ENCODE measurements at regions not wholly inside any gene's neighbourhood (a gene's known extent, or its start where the extent isn't known, plus 50 kb on each side); places are given as distances from the start of the nearest gene placed in this dataset.

DNA sequence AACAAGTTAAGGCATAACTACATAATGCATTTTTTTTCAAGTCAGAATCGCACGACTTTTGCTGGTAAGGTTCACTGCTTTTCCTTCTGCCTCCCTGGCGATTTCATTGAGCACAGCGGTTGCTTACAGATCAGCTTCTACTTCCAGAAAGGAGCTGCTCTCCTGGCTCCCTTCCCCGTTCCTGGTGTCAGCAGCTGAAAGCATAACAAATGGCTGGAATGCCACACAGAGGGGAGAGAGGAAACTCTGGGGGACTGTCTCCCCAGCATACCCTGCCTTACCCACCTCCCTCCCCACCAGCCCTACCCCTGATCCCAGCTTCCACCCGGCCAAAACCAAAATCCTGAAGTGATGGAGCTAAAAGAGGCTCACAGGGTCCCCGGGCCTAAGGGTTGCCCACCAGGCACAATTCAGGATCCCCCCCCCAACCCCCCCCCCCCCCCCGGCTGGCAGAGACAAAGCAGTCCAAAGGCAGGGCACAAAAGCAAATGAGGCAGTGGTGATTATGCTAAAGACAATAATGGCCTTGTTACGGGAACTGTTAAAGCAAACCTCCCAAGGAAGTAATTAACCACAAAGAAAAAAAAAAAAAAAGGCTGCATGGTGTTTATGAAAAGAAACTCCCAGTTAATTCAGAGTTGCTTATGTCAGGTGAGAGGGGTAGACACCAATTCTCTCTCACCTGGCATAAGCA, 126.1 kb upstream of the WWC1 start:
- ATAC-seq (no peak), DNase-seq (no peak)
- Mint-ChIP-seq H3K36me3 (ENCODE audit: low read depth) (no peaks in the 10 kb centered on the region), H3K4me3 (no peak overlapping the region), H3K27ac (no peak overlapping the region), H3K27me3 (peaks cover 2% of the 10 kb centered on the region), H3K4me1 (ENCODE audit: low read depth) (no peaks in the 10 kb centered on the region), H3K9me3 (no peaks in the 10 kb centered on the region)
- CTCF ChIA-PET: no interaction called here
- POLR2A ChIA-PET: no interaction called here
- no peak for TF ChIP-seq CTCF (IDR thresholded peaks at IDR 0.05)
- intact Hi-C loops (cut with micrococcal nuclease): no loop called here

- no peaks in the 10 kb centered on the region for H3K9me3 Mint-ChIP-seq
- intact Hi-C loops (cut with micrococcal nuclease): no loop called here
- CTCF ChIA-PET: no interaction called here
These were observed 125.5 kb upstream of the WWC1 start for GRCh38 chr5:168165977-168166376.

GRCh38 chr5:168167338-168167737, 124.1 kb upstream of the WWC1 start:
- no peak for DNase-seq
- H3K4me3 Mint-ChIP-seq: no peak overlapping the region
- no peak for ATAC-seq
- H3K9me3 Mint-ChIP-seq: no peaks in the 10 kb centered on the region
- POLR2A ChIA-PET: no interaction called here
- intact Hi-C loops (cut with micrococcal nuclease): no loop called here
- no peaks in the 10 kb centered on the region for H3K36me3 Mint-ChIP-seq (ENCODE audit: low read depth)
- H3K4me1 Mint-ChIP-seq (ENCODE audit: low read depth): no peaks in the 10 kb centered on the region
- CTCF ChIA-PET: no interaction called here
- no peak for TF ChIP-seq CTCF (IDR thresholded peaks at IDR 0.05)
- H3K27me3 Mint-ChIP-seq: peaks cover 5% of the 10 kb centered on the region
- H3K27ac Mint-ChIP-seq: no peak overlapping the region

More at GRCh38 chr5:168165977-168166376, 125.5 kb upstream of the WWC1 start:
- H3K4me3 Mint-ChIP-seq: no peak overlapping the region
- H3K27me3 Mint-ChIP-seq: peaks cover 4% of the 10 kb centered on the region
- no peak overlapping the region for H3K27ac Mint-ChIP-seq
- no peaks in the 10 kb centered on the region for H3K36me3 Mint-ChIP-seq (ENCODE audit: low read depth)
- ATAC-seq (no peak), DNase-seq (no peak)
- no peak for TF ChIP-seq CTCF (IDR thresholded peaks at IDR 0.05)
- POLR2A ChIA-PET: no interaction called here
- H3K4me1 Mint-ChIP-seq (ENCODE audit: low read depth): no peaks in the 10 kb centered on the region

GRCh38 chr5:168168978-168169698, 122.3 kb upstream of the WWC1 start:
- Mint-ChIP-seq H3K9me3 (no peaks in the 10 kb centered on the region), H3K27me3 (peaks cover 5% of the 10 kb centered on the region), H3K4me3 (no peak overlapping the region), H3K4me1 (ENCODE audit: low read depth) (no peaks in the 10 kb centered on the region), H3K27ac (no peak overlapping the region), H3K36me3 (ENCODE audit: low read depth) (no peaks in the 10 kb centered on the region)
- ATAC-seq (no peak), DNase-seq (no peak)
- POLR2A ChIA-PET: no interaction called here
- CTCF ChIA-PET: no interaction called here
- intact Hi-C loops (cut with micrococcal nuclease): no loop called here
- TF ChIP-seq CTCF (IDR thresholded peaks at IDR 0.05): no peak

DNA sequence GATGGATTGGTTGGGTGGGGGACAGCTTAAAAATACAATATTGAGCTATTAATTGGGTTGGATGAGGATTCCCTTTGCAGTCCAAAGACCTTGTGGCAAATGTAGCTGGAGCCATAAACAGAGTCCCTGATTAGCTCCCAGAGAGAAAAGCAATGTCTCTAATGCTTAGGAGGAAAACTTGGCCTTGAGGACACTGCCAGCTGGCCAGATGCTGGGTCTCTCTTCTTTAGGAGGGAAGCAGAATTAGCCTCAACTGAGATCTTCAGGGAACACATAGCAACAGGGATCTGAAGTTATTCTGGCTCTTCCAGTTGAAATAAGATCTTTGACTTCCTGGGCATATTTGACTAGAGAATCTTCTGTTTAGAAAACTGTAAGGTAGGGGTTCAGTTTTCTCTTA, 121.7 kb upstream of the WWC1 start:
- intact Hi-C loops (cut with micrococcal nuclease): no loop called here
- no peaks in the 10 kb centered on the region for H3K36me3 Mint-ChIP-seq (ENCODE audit: low read depth)
- H3K27ac Mint-ChIP-seq: no peak overlapping the region
- H3K27me3 Mint-ChIP-seq: peaks cover 5% of the 10 kb centered on the region
- H3K9me3 Mint-ChIP-seq: no peaks in the 10 kb centered on the region
- no peak for TF ChIP-seq CTCF (IDR thresholded peaks at IDR 0.05)
- POLR2A ChIA-PET: no interaction called here
- H3K4me1 Mint-ChIP-seq (ENCODE audit: low read depth): no peaks in the 10 kb centered on the region
- CTCF ChIA-PET: no interaction called here
- ATAC-seq: no peak
- H3K4me3 Mint-ChIP-seq: no peak overlapping the region
- no peak for DNase-seq

Measured in activated CD8-positive, alpha-beta T cell treated with anti-CD3 and anti-CD28 coated beads for 36 hours (primary cell).